Ishikawa (cell line): ENCODE measurements at regions not wholly inside any gene's neighbourhood (a gene's known extent, or its start where the extent isn't known, plus 50 kb on each side); places are given as distances from the start of the nearest gene placed in this dataset.

Experiments used
- CEBPB ChIP-seq: IDR thresholded peaks from 2 replicates; pipeline ENCODE4 v1.6.1; 2012
- CREB1 ChIP-seq: IDR thresholded peaks from 2 replicates; pipeline ENCODE4 v1.6.1; 2012; ENCODE audit warnings: low read depth
- EGR1 ChIP-seq: IDR thresholded peaks from 2 replicates; pipeline ENCODE4 v1.6.1; 2012
- EP300 ChIP-seq: IDR thresholded peaks from 2 replicates; pipeline ENCODE4 v1.6.1; 2012; ENCODE audit warnings: borderline replicate concordance
- FOXM1 ChIP-seq: IDR thresholded peaks from 2 replicates; pipeline ENCODE4 v1.6.1; 2012; ENCODE audit warnings: low read depth, borderline replicate concordance
- NFIC ChIP-seq: IDR thresholded peaks from 2 replicates; pipeline ENCODE4 v1.6.1; 2012
- RAD21 ChIP-seq: IDR thresholded peaks from 2 replicates; pipeline ENCODE4 v1.6.1; 2012; ENCODE audit warnings: low read depth
- TAF1 ChIP-seq: IDR thresholded peaks from 2 replicates; pipeline ENCODE4 v1.6.1; 2012; ENCODE audit warnings: low read depth, mild to moderate bottlenecking
- TCF12 ChIP-seq: IDR thresholded peaks from 2 replicates; pipeline ENCODE4 v1.6.1; 2012; ENCODE audit warnings: low read depth
- TEAD4 ChIP-seq: IDR thresholded peaks from 2 replicates; pipeline ENCODE4 v1.6.1; 2012
- YY1 ChIP-seq: IDR thresholded peaks from 2 replicates; pipeline ENCODE4 v1.6.1; 2012; ENCODE audit warnings: low read depth
- ZBTB7A ChIP-seq: IDR thresholded peaks from 2 replicates; pipeline ENCODE4 v1.6.1; 2012; ENCODE audit warnings: low read depth
- TF ChIP-seq, protein P1 (sequence below): IDR thresholded peaks from 2 replicates; pipeline ENCODE4 v1.6.1; 2012; ENCODE audit warnings: low read depth, mild to moderate bottlenecking
- TF ChIP-seq, protein P2 (sequence below): IDR thresholded peaks from 2 replicates; pipeline ENCODE4 v1.6.1; 2012
- TF ChIP-seq, protein P3 (sequence below): IDR thresholded peaks from 2 replicates; pipeline ENCODE4 v1.6.1; 2012

DNA sequence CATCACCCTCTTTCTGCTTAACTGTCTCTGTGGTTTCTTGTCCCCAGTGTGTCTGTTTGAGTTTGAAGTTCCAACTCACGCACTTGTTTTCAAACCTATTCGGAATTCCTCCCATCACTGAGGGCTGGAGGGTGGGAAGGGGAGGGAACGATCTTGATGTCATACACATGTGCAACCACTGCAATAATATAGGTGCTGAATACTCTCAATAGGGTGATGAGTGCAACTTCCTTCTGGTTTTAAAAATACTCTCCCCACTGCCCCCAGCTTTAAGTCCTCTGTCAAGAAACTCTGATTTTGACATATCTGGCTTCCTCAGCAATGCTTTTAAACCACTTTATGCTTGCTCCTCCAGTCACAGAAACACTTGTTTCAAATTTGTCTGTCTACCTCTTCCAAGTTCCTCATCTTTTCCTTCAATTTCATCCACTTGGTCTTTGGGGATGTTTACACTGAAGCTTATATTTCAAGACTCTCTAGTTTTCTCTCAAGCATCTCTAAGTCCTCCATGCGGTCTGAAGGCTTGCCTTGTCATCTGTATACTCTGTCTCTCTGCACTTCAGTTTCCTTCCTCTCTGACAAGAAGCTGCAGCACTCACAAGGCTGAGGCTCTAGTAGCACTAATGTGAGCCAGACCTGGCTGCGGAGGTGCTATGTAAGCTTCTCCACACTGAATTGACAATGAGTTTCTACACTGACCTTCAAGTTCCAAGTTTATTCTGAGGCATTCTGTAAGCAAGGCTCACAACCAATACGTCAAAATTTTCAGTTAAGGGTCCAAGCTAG, 422.3 kb downstream of the ZEB2 start:
- TF ChIP-seq FOXM1 = no peak
- TF ChIP-seq NFIC = no peak
- no peak for TF ChIP-seq CEBPB

DNA sequence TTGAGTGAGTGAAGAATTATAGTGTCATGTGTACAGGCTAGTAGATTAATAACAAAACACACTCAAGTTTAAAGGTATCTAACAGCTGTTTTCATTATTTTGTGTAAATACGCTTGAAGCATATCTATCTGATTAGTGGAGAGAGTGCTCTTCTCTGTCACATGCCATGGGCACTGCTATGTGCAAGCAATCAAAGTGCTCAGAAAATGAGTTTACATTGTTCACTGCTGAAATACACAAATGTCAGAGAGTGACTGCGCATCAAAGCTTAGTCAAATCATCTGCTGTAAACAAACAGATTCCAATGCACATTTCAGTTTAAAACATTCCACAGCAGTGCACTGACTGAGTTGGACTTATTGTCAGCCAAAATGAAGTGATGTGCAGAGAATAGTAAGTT, 423.4 kb downstream of the ZEB2 start:
- no peak for TF ChIP-seq RAD21
- TF ChIP-seq YY1 = no peak
- TF ChIP-seq ZBTB7A = no peak
- TF ChIP-seq CEBPB = no peak
- TF ChIP-seq EP300 = no peak
- no peak for TF ChIP-seq EGR1
- TF ChIP-seq, protein P1, sequence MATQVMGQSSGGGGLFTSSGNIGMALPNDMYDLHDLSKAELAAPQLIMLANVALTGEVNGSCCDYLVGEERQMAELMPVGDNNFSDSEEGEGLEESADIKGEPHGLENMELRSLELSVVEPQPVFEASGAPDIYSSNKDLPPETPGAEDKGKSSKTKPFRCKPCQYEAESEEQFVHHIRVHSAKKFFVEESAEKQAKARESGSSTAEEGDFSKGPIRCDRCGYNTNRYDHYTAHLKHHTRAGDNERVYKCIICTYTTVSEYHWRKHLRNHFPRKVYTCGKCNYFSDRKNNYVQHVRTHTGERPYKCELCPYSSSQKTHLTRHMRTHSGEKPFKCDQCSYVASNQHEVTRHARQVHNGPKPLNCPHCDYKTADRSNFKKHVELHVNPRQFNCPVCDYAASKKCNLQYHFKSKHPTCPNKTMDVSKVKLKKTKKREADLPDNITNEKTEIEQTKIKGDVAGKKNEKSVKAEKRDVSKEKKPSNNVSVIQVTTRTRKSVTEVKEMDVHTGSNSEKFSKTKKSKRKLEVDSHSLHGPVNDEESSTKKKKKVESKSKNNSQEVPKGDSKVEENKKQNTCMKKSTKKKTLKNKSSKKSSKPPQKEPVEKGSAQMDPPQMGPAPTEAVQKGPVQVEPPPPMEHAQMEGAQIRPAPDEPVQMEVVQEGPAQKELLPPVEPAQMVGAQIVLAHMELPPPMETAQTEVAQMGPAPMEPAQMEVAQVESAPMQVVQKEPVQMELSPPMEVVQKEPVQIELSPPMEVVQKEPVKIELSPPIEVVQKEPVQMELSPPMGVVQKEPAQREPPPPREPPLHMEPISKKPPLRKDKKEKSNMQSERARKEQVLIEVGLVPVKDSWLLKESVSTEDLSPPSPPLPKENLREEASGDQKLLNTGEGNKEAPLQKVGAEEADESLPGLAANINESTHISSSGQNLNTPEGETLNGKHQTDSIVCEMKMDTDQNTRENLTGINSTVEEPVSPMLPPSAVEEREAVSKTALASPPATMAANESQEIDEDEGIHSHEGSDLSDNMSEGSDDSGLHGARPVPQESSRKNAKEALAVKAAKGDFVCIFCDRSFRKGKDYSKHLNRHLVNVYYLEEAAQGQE = no peak
- TF ChIP-seq, protein P2, sequence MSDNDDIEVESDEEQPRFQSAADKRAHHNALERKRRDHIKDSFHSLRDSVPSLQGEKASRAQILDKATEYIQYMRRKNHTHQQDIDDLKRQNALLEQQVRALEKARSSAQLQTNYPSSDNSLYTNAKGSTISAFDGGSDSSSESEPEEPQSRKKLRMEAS = no peak
- TF ChIP-seq NFIC = no peak
- TF ChIP-seq CREB1 = no peak
- no peak for TF ChIP-seq TCF12
- TF ChIP-seq, protein P3, sequence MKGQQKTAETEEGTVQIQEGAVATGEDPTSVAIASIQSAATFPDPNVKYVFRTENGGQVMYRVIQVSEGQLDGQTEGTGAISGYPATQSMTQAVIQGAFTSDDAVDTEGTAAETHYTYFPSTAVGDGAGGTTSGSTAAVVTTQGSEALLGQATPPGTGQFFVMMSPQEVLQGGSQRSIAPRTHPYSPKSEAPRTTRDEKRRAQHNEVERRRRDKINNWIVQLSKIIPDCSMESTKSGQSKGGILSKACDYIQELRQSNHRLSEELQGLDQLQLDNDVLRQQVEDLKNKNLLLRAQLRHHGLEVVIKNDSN = no peak
- no peak for TF ChIP-seq FOXM1
- TF ChIP-seq TAF1 = no peak
- no peak for TF ChIP-seq TEAD4

DNA sequence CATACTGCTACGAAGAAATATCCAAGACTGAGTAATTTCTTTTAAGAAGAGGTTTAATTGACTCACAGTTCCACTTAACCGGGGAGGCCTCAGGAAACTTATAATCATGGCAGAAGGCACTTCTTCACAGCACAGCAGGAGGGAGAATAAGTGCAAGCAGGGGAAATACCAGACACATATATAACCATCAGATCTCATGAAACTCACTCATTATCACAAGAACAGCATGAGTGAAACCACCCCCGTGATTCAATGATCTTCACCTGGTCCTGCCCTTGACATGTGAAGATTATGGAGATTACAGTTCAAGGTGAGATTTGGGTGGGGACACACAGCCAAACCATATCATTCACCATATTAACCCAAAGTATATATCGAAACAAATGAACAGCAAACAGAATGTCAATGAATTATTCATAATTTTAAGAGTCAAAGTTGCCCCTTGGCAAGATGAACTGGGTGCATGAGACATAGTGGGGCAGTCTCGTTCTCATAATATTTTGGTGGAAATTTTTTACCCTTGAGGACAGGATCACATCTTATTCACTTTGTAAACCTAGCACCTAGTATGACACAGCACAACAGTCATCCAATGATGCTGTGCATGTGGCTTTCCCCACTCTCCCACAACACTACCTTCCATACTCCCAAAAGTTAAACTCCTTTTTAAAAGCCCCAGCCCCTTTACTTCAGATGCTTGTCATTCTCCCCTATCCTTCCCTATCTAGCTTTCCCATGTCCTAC, 425.3 kb downstream of the ZEB2 start:
- TF ChIP-seq TEAD4 (no peak), NFIC (no peak), YY1 (no peak), RAD21 (no peak), TCF12 (no peak), CREB1 (no peak)
- TF ChIP-seq, protein P2 = no peak
- TF ChIP-seq, protein P1 = no peak

DNA sequence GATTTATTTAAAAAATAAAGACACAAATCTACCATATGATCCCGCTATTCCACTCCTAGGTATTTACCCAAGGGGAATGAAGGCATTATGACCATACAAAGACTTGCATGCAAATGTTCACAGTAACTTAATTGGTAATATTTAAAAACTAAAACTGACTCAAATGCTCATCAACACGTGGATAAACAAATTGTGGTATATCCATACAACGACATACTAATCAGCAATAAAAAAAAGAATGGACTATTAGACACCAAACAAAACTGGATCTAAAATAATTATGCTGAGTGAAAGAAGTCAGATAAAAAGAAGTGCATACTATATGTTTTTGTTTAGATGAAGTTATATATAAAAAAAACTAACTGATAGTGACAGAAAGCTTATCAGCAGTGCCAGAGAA, 428.3 kb downstream of the ZEB2 start:
- TF ChIP-seq TEAD4 (no peak), RAD21 (no peak), CREB1 (no peak), TAF1 (no peak), EP300 (no peak), TCF12 (no peak), YY1 (no peak), EGR1 (no peak), NFIC (no peak), CEBPB (no peak), ZBTB7A (no peak), FOXM1 (no peak)
- TF ChIP-seq, protein P3 = no peak
- TF ChIP-seq, protein P2 = no peak
- TF ChIP-seq, protein P1 = no peak
